LoVo (cell line): ENCODE measurements at regions not wholly inside any gene's neighbourhood (a gene's known extent, or its start where the extent isn't known, plus 50 kb on each side); places are given as distances from the start of the nearest gene placed in this dataset.
A peak's percentile ranks its signal among the peaks of the same experiment; 100 is the strongest.

Experiments
- DNase-seq: peaks from one replicate; pipeline ENCODE4 v3.0.0-alpha.2; 2016; ENCODE audit warnings: low spot score

DNA sequence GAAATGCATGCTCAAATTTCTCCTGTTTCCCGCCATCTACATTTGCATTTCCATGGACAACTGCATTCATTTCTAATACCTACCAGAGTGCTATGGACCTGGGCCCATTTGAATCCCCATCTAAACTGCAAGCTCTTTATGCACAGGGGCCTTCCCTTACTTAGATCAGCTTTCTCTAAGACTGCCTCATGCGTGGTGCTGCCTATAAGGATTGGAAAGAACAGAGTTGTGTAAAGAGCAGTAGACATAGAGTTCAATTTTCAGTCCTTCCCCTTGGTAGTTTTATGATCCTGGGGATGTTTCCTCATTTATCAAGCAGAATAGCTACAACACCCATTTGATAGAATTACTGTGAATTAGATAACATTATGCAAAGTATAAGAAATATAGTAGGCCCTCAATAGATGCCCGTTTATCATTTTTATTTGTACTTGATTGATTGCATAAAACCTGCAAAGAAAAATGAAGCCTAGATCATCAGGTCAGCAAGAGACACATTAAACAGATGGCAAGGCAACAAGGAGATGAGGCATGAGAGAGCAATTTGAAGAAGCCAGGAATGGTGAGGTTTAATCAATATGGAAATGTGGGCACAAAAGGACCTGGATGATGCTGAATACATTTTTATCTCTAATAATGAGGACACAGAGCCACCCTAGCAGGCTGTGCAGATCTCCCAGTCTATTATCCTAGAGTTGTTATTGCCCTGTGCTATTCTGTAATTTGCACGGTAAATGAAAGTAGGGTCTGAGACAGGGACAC is 359.7 kb downstream of the FAM181B start:
- DNase-seq = no peak

DNA sequence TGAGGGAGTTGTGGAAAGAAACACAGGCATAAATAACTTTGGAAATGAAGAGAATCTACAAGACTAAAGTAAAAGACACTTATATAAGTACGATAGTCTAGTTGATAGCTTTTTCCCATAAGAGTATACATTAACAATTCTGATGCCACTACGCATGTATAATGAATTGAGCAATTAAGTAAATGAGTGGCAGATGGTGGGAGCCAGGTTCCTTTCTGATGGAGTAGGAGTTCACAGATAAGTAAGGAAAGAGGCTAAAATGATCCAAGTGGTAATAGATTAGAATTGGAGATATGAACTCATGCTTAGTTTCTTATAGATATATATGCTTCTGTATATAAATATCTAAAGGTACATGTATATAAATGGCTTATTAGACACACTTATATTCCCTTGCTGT is 368.3 kb downstream of the FAM181B start:
- DNase-seq = no peak

DNA sequence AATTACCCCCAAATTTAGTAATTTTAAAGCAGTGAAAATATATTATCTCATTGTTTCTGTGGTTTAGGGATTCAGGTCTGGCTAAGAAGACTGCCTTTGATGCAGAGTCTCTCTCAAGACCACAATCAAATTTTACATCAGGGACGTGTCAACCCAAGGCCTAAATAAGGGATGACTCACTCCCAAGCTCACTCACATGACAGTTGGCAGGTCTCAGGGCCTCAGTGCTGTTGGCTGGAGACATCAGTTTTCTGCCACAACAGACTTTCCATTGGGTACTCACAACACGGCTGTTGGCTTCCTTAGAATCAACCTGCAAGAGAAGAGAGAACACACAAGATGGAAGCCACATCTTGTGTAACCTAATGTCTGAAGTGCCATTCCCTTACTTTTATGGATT is 377.3 kb downstream of the FAM181B start:
- DNase-seq = no peak

DNA sequence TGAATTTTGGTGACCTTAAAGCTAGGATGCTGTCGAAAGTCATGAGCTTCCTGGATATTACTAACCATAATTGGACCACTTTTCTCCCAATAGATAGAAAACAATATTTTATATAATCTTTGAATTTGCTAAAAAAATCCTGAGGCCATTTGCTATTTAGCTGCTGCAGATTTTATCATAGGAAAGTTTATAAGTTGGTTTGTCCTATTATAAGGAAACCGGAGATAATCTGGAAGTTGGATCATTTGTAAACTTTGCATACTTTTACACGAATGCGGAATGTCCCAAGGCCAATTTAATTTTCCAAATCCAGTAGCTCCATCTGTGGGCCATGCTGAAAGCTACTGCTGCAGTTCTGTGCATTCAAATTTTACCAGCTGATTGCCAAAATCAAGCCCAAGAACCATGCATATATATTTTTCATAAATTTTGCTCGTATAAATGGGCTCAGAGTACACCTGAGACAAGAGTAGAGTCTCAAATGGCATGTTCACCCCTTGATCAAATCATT is 378.3 kb downstream of the FAM181B start:
- no peak for DNase-seq

DNA sequence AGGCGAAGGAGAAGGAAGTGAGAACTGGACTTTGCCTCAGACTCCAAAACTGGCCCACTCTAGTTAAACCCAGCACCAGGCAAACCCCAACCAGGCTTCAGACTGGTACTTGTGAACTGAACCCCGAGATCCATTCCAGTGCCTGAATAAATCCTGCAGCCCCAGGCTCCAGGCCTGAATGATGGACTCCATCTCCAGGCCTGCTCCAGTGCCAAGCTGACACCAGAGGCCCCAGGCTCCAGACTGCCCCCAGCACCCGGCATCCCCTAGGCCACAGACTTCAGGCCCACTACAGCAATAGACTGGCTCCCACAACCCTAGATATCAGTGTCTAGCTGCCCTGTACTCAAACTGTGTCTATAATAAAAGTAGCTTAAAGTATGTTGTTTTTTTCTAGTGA is 406.8 kb downstream of the FAM181B start:
- DNase-seq = no peak

DNA sequence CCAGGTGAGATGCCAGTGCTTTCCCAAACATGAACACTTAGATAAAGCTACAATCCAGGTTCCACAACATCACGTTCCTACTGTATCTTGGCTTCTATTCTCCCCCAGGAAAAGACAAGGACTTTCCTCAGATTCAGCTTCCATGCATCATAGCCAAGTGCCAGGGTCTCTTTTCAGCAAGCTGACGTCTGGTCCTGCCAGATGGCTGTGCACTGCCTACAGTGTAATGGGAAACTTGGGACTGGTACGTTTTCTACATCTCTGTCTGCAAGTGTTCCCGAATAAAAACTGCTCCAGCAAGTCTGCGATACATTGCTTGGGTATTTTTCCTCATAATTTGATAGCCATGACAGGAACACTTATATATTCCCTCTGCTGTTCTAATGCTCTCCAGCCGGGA is 412.5 kb downstream of the FAM181B start:
- no peak for DNase-seq

DNA sequence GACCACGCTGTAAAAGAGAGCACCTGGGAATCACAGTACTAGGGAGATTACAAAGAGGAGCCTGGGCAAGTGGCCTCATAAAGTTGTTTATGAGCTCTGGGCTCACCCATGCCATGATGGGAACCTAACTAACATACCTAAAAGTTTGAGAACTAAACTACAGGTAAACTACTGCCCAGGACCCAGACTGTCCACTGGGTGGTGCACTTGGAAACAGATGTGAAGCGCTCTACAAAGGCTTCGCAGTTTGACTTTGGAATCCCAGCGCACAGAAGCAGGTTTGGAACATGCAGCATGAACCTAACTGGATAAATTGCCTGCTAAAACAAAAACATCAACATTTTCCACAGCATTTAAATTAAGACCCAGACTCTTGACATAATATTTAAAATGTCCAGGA is 418.6 kb downstream of the FAM181B start:
- DNase-seq = peak; percentile 36

DNA sequence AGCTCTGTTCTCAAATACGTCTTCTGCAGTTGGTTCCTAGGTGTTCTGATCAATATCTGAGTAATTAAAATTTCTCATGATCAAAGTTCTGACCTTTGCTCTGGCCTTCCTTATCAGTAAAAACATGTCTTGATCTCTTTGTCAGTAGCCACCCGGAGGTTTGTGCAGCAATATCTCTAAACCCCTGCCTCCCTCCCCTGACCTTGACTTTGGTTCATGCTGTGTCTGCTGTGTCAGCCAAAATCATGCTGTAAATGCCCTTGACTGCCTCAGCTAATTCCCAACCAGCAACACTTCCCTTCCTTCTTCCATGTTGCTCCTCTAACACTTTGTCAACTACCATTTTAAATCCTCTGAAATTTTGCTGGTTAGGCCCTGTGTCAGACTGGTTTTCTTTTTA is 424.7 kb downstream of the FAM181B start:
- no peak for DNase-seq

DNA sequence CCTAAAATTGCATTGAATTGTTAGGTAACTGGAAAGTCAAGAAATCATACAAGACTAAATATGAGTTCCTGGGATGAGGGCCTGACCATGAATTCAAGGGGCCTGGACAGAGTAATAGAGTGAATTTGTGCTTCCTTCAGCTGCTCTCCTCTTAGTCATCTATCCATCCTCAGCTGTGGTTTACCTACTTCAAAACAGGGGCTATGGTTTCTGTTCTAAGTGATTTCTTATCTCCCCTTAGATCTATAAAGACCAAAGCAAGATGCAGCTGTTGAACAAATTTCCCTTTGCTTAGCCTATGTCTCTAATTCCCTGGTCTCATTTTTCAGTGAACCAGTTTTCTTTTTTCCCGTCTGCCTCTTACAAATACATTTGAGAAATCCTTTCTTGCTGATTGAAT is 428.5 kb downstream of the FAM181B start:
- DNase-seq = no peak

DNA sequence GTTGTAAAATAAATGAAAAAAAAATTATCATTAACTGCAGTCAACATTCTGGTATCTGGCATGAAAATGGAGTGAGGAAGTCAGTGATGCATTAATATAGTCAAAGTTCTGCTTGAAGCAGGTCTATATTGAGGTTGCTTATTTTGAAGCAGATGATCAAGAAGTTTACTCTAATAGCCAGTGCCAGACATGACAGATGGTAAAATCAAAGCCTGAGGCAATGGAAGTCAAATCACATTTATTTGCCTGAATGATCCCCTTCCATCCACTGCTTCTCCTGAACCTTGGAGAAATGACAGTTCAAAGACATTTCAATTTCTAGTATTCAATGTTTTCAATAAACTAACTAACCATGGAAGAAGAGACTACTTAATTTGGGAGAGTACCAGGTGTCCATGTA is 430.0 kb downstream of the FAM181B start:
- DNase-seq = no peak

DNA sequence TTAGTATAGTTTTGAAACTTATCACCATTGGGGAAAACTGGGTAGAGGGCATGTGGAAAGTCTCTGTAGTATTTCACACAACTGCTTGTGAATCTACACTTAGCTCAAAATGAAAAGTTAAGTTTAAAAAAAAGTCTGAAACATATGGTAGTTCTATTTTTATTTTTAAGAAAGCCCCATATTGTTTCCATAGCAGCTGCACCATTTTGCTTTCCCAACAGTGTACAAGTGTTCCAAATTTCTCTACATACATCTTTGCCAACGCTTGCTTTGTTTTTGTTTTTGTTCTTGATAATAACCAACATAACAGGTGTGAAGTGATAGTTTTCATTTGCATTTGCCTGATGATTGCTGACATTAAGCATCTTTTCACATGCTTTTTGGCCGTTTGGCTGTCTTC is 445.2 kb downstream of the FAM181B start:
- no peak for DNase-seq

DNA sequence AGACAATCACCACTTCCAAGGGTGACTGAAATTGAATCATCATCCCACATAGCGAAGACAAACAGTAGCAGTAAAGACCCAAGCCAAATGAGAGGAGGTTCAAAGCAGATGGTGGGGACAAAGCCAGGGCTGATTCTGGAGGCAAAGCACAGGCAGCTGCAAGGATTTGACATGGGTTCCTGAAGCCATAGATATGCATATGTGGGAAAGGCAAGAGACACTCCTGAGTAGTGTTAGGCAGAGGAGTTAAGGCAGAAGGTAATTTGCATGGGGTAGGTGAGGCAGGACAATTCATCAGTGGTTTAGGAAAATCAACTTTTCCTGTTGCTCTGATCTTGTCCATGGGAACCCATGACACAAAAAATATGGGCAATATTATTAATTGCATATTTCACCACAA is 462.8 kb downstream of the FAM181B start:
- DNase-seq = no peak

DNA sequence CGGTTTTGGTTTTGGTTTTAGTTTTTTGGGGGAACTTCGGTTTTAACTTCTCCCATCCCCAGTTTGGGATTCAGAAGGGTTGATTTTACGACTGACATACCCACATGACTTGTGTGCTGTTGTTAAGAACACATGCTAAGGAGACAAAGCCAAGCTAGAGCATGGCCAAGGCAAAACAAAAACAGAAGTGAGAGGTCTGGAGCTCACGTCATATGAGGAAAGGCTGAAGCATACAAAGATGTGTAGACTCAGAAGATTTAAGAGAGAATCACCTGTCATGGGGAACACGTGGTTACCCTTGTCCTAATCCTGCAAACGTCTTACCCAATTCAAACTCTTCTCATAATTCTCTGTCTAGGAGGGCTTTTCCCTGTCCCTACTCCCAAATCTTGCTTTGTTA is 465.0 kb downstream of the FAM181B start:
- no peak for DNase-seq

DNA sequence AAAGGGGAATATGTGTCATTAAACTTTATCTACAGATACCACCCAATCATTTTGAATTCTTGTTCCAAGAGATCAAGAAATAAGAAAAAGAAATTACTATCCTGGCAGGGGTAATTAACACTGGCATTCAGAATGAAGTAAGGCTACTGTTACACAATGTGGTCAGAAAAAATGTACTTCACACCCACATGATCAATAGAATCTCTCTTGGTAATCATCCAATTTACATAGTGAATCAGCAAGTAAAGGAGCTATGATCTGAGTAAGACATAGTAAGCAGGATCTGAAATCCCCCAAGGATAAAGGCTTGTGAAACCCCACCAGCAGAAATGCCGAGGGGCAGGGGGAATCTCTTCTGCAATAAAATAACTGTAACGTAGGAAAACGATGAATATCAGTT is 466.5 kb downstream of the FAM181B start:
- no peak for DNase-seq

DNA sequence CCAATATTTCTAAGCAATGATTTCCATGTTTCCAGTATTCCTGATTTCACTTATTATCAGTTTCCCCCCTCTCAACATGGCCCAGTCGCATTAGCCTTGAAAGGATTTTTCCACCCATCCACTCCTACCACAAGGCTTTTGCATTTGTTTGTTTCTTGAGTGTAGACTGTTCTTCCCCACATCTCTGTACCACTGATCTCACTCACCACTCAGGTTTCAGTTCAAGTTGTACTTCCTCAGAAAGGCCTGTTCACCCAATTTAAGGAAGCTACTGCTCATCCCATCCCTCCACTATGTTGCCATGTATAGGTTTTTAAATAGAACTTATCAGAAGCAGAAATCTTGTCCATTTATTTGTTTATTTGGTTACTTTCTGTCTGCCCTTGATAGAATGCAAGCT is 472.3 kb downstream of the FAM181B start:
- DNase-seq = no peak

DNA sequence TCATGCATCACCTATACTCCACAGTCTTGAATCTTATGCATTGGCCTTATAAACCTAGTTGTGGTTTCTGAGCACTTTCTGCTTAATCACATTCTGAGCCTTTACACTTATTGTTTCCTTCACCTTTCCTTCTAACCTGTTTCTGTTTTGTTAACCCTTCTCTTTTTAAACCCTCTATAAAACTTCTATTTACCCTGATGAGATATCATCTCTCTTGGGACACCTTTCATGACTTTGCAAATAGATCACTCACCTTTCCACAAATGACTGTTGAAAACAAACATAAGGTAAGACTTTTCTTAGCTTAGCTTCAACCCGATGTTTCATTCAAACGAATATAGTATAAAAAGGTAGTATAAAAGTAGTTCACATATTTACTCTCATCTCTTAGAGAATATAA is 483.6 kb downstream of the FAM181B start:
- no peak for DNase-seq

DNA sequence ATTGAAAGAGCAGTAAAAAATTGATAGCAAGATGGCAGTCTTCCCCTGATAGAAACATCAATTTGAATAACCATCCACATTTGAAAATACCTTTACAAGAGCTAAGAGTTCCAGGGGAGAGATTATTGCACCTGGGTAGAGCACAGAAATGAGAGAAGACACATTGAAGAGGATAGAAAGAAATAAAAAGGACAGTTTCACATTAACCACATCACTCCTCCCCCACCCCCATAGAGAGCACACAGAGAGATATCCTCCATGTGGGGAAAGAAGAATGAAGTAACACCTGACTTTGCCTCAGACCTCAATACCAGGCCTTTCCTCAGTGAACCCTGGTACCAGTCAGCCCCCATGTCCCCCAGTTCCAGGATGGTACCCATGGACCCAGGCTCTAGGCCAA is 486.7 kb downstream of the FAM181B start:
- no peak for DNase-seq

DNA sequence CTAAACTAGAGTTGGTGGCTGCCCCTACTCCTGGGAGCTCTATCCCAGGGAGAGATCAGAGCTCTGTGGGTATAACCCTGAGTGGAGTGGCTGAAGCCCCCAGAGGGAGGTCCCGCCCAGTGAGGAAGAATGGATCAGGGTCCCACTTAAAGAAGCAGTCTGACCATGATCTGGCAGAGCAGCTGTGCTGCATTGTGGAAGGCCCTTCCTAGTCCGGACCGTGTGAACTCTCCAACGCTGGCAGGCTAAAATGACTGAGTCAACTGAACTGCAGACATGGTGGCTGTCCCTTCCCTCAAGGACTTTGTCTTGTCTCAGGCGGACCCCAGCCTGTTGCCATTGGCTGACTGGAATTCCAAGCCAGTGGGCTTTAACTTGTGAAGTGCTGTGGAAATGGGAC is 494.2 kb downstream of the FAM181B start:
- DNase-seq = no peak

DNA sequence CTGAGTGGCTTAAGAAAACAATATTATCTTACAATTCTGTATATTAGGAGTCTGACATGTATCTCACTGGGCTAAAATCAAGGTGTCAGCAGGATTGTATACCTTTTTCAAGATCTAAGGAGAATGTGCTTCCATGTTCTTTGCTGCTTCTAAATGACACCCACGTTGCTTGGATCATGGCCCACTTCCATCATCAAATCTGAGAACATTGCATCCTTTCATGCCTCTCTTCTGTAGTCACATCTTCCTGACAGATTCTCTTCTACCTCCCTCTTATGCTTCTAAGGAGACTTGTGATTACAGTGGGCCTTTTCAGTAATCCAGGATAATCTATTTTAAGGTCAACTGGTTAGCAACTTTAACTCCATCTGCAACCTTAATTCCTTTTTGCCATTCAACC is 499.4 kb downstream of the FAM181B start:
- DNase-seq = no peak

DNA sequence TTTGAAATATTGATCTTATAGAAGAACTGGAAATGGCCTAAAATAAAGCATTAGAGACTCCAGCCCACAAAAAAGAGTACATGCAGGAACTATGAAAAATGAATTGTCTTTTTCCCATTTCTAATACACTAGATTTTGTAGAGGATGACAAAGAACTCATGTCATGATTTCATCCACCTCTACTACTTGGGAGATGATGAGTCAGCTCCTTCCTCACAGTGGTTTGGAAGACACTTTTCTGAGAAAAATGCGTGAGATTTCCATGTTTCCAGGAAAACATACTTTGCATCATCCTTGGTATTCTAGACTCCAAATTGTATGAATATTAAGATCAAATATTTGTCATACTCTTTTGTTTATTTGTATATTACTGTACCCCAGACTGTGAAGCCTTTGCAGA is 500.5 kb downstream of the FAM181B start:
- no peak for DNase-seq

DNA sequence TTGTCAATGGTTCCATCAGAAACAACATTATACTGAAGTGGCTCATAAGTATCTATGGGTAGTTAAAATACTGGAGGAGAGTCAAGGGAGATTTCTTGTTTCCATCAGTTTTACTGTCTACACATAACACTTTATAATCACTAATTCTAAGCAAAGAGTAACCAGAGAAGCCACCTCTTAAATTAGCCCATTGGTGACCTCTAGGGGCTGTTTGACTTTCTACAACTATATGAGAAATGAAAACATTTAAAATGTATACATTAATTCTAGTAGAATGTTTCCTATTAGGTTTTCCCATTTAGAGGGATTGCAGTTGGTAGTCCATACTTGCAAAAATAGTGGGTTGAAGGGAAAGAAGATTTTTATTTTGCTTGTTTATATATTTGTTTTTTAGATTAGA is 504.3 kb downstream of the FAM181B start:
- DNase-seq = peak; percentile 6

DNA sequence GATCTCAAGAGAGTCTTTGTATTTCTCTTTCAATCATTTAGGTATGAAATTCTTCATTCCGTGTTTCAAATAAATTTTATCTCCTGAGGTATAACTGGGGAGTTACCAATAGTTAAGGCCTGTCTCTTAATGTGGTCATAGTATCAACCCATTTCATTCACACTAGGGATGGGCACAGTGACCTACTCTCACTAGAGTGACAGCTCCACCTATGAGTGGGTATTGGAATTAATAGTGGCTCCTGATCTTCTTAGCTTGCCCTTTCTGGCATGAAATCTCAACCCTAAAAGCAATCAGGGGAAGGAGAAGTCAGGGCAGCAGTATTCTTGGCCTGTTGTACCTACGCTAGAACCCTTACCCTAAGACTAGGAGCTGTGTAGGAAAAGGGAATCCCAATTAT is 507.7 kb downstream of the FAM181B start:
- no peak for DNase-seq

DNA sequence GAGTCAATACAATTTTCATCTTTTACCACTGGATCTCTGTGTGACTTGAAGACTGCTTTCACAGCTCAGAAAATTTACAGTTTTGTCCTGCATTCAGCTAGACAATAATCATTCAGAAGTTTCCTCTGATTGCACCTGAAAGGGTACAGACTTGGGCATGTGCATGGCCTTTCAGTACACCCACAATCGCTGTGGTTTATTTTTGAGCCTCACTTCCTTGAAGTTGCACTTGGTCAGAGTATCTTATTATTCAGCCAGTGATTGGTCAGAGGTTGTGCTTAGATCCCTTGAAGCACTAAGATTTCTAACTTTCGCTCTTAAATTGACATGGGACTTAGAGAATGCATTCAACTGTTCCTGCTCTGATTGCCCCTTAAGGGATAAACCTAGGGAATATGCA is 508.2 kb downstream of the FAM181B start:
- DNase-seq = no peak

DNA sequence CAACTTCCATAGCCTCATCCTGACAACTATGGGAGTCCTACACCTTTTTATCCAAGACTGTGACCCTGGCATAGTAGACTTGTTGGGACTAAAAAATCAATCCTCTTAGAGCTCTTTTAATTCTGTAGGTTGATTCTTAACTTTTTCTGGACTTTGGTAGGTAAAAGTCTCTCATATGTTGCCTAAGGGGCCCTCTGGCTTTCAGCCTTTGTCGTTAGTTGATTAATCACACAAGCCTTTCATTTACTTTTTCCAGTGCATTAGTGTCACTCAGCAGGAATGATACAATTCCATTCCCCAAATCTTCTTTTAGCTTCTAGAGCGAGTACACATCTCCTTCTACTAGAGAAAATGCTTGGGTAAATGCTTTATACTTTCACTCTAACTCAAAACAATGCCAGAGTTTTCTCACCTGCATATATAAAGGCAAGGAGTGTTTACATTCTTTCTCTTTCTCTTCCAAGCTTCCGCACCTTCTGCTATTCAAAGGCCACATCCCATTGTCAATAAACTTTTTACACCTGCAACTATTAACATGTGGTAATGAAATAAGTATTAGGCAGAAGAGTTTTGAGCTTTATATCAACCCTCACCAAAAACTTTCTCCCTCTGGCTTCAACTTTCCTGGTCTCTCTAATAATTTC is 516.6 kb downstream of the FAM181B start:
- DNase-seq = no peak
